GM23338 (cell line): ENCODE measurements at regions not wholly inside any gene's neighbourhood (a gene's known extent, or its start where the extent isn't known, plus 50 kb on each side); places are given as distances from the start of the nearest gene placed in this dataset.

Experiments used
- ATAC-seq: fragments of 200-7000 bp; cut with Tn5 transposase; 3 replicates; pipeline ENCODE4 v1.9.1; 2020
- DNase-seq: peaks from one replicate; pipeline ENCODE4 v3.0.0-alpha.2; 2015; ENCODE audit warnings: low spot score
- H2AFZ ChIP-seq: fragments of 200-600 bp; sonication (generic); 2 replicates; pipeline ENCODE4 v1.8.0; 2016; ENCODE audit warnings: antibody characterized with exemption, mild to moderate bottlenecking, moderate library complexity
- H3F3A ChIP-seq: fragments of 200-600 bp; sonication (generic); replicated peaks from 2 replicates; pipeline ENCODE4 v1.8.0; 2017; ENCODE audit warnings: antibody characterized with exemption, mixed run types, low read depth
- H3K27ac ChIP-seq: fragments of 200-600 bp; sonication (generic); 2 replicates; pipeline ENCODE4 v1.6.1; 2016; ENCODE audit warnings: low read depth
- H3K27me3 ChIP-seq: fragments of 200-600 bp; sonication (generic); 2 replicates; pipeline ENCODE4 v1.8.0; 2016; ENCODE audit warnings: mild to moderate bottlenecking, mixed run types, moderate library complexity; ENCODE audit not compliant: insufficient read depth
- H3K36me3 ChIP-seq: fragments of 200-600 bp; sonication (generic); 2 replicates; pipeline ENCODE4 v1.8.0; 2016; ENCODE audit warnings: mild to moderate bottlenecking; ENCODE audit not compliant: insufficient read depth
- H3K4me1 ChIP-seq: fragments of 200-600 bp; sonication (generic); 2 replicates; pipeline ENCODE4 v1.8.0; 2016; ENCODE audit warnings: mild to moderate bottlenecking, moderate library complexity; ENCODE audit not compliant: insufficient read depth
- H3K4me2 ChIP-seq: fragments of 200-600 bp; sonication (generic); 2 replicates; pipeline ENCODE4 v1.7.1; 2017; ENCODE audit warnings: mixed run types
- H3K4me3 ChIP-seq: fragments of 200-600 bp; sonication (generic); 2 replicates; pipeline ENCODE4 v1.6.1; 2016; ENCODE audit warnings: mixed run types
- H3K79me2 ChIP-seq: fragments of 200-600 bp; sonication (generic); replicated peaks from 2 replicates; pipeline ENCODE4 v1.8.0; 2017; ENCODE audit warnings: mild to moderate bottlenecking; ENCODE audit not compliant: insufficient read depth
- H3K9me2 ChIP-seq: fragments of 200-600 bp; sonication (generic); 2 replicates; pipeline ENCODE4 v1.8.0; 2017; ENCODE audit not compliant: insufficient read depth
- H4K20me1 ChIP-seq: fragments of 200-600 bp; sonication (generic); replicated peaks from 2 replicates; pipeline ENCODE4 v1.8.0; 2017; ENCODE audit warnings: mild to moderate bottlenecking; ENCODE audit not compliant: insufficient read depth
- H3K27ac Mint-ChIP-seq: 2 replicates; pipeline ENCODE4 v1.8.0; 2020; ENCODE audit warnings: inconsistent platforms, mild to moderate bottlenecking, moderate library complexity, mixed read lengths
- H3K27me3 Mint-ChIP-seq: 3 replicates; pipeline ENCODE4 v1.8.0; 2022; ENCODE audit warnings: low read depth, mild to moderate bottlenecking, moderate library complexity, mixed read lengths, inconsistent platforms; ENCODE audit not compliant: insufficient read depth, poor library complexity
- H3K36me3 Mint-ChIP-seq: 3 replicates; pipeline ENCODE4 v1.8.0; 2021; ENCODE audit warnings: low read depth, mild to moderate bottlenecking, inconsistent platforms, moderate library complexity, mixed read lengths
- H3K4me1 Mint-ChIP-seq: 3 replicates; pipeline ENCODE4 v1.8.0; 2020; ENCODE audit warnings: mild to moderate bottlenecking, inconsistent platforms, mixed read lengths
- H3K4me3 Mint-ChIP-seq: 3 replicates; pipeline ENCODE4 v1.8.0; 2021; ENCODE audit warnings: moderate library complexity, mild to moderate bottlenecking, inconsistent platforms, mixed read lengths
- H3K9me3 Mint-ChIP-seq: 3 replicates; pipeline ENCODE4 v1.8.0; 2020; ENCODE audit warnings: moderate library complexity, mild to moderate bottlenecking, inconsistent platforms, mixed read lengths
- CREB1 ChIP-seq: fragments of 250-450 bp; sonication (Bioruptor Pico); IDR thresholded peaks from 2 replicates; pipeline ENCODE4 v1.5.0; 2020; ENCODE audit warnings: low read depth, mild to moderate bottlenecking, moderate library complexity
- CTCF ChIP-seq, 2 experiments: fragments of 200-600 bp in 1 of 2; sonication (generic) in 1 of 2; conservative IDR thresholded peaks; 2 replicates each; pipeline versions ENCODE4 v1.5.1 to v1.6.1; 2016 to 2017; ENCODE audit warnings: antibody characterized with exemption in 2 of 2, low read depth in 2 of 2, mild to moderate bottlenecking in 2 of 2, moderate library complexity in 1 of 2
- EZH2 ChIP-seq: fragments of 200-600 bp; sonication (generic); IDR thresholded peaks from one replicate; pipeline ENCODE4 v1.8.0; 2017; ENCODE audit warnings: antibody characterized with exemption, mild to moderate bottlenecking, low read depth; ENCODE audit not compliant: unreplicated experiment
- NANOG ChIP-seq: IDR thresholded peaks from 2 replicates; pipeline ENCODE4 v1.6.1; 2016; ENCODE audit warnings: antibody characterized with exemption, borderline replicate concordance
- POLR2AphosphoS5 ChIP-seq: IDR thresholded peaks from 2 replicates; pipeline ENCODE4 v1.6.1; 2016; ENCODE audit warnings: antibody characterized with exemption, low read depth
- ZNF114 ChIP-seq: fragments of 250-450 bp; sonication (Bioruptor Pico); IDR thresholded peaks from 2 replicates; pipeline ENCODE4 v1.5.0; 2020; ENCODE audit warnings: mild to moderate bottlenecking, moderate library complexity
- TF ChIP-seq, protein P1 (sequence below): fragments of 250-450 bp; sonication (Bioruptor Pico); IDR thresholded peaks from 2 replicates; pipeline ENCODE4 v1.5.0; 2020; ENCODE audit warnings: mild to moderate bottlenecking, moderate library complexity

DNA sequence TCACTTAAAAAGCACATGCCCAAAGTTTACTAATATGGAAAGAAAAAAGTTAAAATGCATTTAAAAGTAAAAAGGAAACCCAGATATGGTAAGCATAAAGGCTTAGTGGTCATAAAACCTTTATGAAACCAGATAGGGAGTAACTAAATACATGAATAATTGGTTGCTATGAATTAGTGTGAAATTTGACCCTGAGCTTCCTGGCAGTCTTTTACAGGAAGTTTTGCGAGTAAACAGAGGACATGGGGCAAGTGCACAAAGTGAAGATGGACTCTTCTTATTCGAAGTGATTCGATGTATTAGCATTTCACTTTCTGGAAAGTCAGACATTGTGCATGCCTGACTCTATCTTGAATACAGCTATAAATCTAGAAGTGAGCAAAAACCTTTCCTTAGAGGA is 90.9 kb upstream of the MLIP start (continued):
- TF ChIP-seq, protein P1, sequence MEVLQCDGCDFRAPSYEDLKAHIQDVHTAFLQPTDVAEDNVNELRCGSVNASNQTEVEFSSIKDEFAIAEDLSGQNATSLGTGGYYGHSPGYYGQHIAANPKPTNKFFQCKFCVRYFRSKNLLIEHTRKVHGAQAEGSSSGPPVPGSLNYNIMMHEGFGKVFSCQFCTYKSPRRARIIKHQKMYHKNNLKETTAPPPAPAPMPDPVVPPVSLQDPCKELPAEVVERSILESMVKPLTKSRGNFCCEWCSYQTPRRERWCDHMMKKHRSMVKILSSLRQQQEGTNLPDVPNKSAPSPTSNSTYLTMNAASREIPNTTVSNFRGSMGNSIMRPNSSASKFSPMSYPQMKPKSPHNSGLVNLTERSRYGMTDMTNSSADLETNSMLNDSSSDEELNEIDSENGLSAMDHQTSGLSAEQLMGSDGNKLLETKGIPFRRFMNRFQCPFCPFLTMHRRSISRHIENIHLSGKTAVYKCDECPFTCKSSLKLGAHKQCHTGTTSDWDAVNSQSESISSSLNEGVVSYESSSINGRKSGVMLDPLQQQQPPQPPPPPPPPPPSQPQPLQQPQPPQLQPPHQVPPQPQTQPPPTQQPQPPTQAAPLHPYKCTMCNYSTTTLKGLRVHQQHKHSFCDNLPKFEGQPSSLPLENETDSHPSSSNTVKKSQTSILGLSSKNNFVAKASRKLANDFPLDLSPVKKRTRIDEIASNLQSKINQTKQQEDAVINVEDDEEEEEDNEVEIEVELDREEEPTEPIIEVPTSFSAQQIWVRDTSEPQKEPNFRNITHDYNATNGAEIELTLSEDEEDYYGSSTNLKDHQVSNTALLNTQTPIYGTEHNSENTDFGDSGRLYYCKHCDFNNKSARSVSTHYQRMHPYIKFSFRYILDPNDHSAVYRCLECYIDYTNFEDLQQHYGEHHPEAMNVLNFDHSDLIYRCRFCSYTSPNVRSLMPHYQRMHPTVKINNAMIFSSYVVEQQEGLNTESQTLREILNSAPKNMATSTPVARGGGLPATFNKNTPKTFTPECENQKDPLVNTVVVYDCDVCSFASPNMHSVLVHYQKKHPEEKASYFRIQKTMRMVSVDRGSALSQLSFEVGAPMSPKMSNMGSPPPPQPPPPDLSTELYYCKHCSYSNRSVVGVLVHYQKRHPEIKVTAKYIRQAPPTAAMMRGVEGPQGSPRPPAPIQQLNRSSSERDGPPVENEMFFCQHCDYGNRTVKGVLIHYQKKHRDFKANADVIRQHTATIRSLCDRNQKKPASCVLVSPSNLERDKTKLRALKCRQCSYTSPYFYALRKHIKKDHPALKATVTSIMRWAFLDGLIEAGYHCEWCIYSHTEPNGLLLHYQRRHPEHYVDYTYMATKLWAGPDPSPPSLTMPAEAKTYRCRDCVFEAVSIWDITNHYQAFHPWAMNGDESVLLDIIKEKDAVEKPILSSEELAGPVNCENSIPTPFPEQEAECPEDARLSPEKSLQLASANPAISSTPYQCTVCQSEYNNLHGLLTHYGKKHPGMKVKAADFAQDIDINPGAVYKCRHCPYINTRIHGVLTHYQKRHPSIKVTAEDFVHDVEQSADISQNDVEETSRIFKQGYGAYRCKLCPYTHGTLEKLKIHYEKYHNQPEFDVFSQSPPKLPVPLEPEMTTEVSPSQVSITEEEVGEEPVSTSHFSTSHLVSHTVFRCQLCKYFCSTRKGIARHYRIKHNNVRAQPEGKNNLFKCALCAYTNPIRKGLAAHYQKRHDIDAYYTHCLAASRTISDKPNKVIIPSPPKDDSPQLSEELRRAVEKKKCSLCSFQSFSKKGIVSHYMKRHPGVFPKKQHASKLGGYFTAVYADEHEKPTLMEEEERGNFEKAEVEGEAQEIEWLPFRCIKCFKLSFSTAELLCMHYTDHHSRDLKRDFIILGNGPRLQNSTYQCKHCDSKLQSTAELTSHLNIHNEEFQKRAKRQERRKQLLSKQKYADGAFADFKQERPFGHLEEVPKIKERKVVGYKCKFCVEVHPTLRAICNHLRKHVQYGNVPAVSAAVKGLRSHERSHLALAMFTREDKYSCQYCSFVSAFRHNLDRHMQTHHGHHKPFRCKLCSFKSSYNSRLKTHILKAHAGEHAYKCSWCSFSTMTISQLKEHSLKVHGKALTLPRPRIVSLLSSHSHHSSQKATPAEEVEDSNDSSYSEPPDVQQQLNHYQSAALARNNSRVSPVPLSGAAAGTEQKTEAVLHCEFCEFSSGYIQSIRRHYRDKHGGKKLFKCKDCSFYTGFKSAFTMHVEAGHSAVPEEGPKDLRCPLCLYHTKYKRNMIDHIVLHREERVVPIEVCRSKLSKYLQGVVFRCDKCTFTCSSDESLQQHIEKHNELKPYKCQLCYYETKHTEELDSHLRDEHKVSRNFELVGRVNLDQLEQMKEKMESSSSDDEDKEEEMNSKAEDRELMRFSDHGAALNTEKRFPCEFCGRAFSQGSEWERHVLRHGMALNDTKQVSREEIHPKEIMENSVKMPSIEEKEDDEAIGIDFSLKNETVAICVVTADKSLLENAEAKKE (CRISPR knock-in tag), result no peak
- TF ChIP-seq CREB1 (CRISPR knock-in tag) (no peak), ZNF114 (CRISPR knock-in tag) (no peak), CTCF (conservative IDR thresholded peaks at IDR 0.05; ENCODE audit: low read depth in 2 of 2) (no peak), EZH2 (no peak), NANOG (no peak)

GRCh38 chr6:54026652-54027400 is 84.4 kb upstream of the MLIP start:
- H3K27ac Mint-ChIP-seq, result no peak overlapping the region
- H3K9me3 Mint-ChIP-seq, result no peaks in the 10 kb centered on the region
- TF ChIP-seq, protein P1 (CRISPR knock-in tag), result no peak
- no peak for TF ChIP-seq POLR2AphosphoS5

More at GRCh38 chr6:54026652-54027400, 84.4 kb upstream of the MLIP start:
- Mint-ChIP-seq H3K4me3 (no peak overlapping the region), H3K27me3 (peaks cover 3% of the 10 kb centered on the region), H3K36me3 (no peaks in the 10 kb centered on the region), H3K4me1 (peaks cover 5% of the 10 kb centered on the region; the same call in 2 of the 3 replicates)
- Histone ChIP-seq H3K9me2 (no peaks in the 10 kb centered on the region), H3K79me2 (no peaks in the 10 kb centered on the region), H3K27me3 (no peaks in the 10 kb centered on the region), H3K4me2 (no peak overlapping the region), H4K20me1 (no peaks in the 10 kb centered on the region), H3K36me3 (no peaks in the 10 kb centered on the region), H3F3A (no peaks in the 10 kb centered on the region), H3K4me3 (no peak overlapping the region), H3K27ac (no peak overlapping the region), H3K4me1 (no peaks in the 10 kb centered on the region), H2AFZ (no peak overlapping the region)
- DNase-seq (no peak), ATAC-seq (no peak)
